HG03095 (cell line): ENCODE measurements at regions not wholly inside any gene's neighbourhood (a gene's known extent, or its start where the extent isn't known, plus 50 kb on each side); places are given as distances from the start of the nearest gene placed in this dataset.

Source experiments
- ATAC-seq: cut with Tn5 transposase; IDR thresholded peaks from one replicate; pipeline ENCODE4 v1.9.1; 2021; ENCODE audit warnings: moderate library complexity; ENCODE audit not compliant: unreplicated experiment

- no peak for ATAC-seq
These were observed 1349.6 kb upstream of the FLRT2 start for GRCh38 chr14:84180336-84180735.

- ATAC-seq: no peak
These were observed 1348.9 kb upstream of the FLRT2 start for GRCh38 chr14:84181072-84181471.

GRCh38 chr14:84195514-84195913, 1334.4 kb upstream of the FLRT2 start:
- ATAC-seq: no peak

DNA sequence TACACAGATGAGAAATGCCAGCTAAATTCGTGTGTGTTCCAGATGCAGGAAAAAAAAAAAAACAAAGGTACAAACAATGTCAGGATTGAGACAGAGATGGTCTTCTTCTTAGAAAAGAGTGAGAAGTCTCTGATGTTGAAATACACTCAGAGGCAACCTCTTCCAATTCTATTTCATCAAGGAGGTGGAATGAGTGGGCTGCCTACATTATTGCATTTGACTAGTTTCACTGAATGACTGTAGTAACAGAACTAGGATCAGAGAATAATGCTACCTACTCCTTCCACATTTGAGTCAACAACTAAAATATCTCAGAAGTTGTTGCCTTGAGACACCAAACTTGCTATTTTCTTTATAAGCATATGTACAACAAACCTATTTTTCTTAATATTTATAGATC, 1332.2 kb upstream of the FLRT2 start:
- ATAC-seq: no peak

GRCh38 chr14:84202486-84202885, 1327.5 kb upstream of the FLRT2 start:
- no peak for ATAC-seq

DNA sequence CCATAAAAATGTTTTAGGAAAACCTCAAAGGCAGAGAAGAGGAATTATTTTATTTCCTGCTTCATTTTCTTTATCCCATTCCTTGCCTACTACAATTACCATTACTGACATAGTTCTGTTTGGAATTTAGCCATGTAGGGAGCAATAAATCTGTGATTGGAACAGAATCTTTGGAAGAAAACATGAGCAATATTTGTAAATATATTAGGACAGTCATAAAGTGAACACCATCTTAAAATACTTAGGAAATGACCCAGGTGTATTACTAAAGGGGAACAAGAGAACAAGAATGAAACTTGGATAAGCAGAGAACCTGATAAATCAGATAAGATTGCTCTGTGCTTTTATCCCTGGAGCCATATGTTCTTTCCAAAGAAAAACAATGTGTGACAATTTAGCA, 1326.0 kb upstream of the FLRT2 start:
- ATAC-seq: no peak

- ATAC-seq: no peak
These were observed 1321.5 kb upstream of the FLRT2 start for GRCh38 chr14:84208451-84208850.

GRCh38 chr14:84209031-84209430, 1320.9 kb upstream of the FLRT2 start:
- ATAC-seq: no peak

DNA sequence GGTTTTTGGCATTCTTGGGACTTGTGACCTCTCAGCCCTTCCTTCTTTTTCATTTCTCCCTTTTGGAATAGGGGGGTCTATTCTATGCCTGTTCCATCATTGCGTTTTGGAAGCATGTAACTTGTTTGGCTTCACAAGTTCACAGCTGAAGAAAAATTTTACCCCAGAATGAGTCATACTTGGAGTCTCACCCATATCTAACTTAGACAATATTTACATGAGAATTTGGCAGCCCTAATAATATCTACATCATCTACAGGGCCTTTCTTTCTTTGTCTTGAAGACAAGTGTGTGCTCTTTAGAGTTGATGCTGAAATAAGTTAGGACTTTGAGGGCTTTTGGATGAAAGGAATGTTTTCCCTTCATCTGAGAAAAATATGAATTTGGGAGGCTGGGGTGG, 1312.9 kb upstream of the FLRT2 start:
- ATAC-seq: no peak

- no peak for ATAC-seq
These were observed 1304.7 kb upstream of the FLRT2 start for GRCh38 chr14:84225268-84225667.

- ATAC-seq: no peak
These were observed 1301.2 kb upstream of the FLRT2 start for GRCh38 chr14:84228702-84229101.

- ATAC-seq: no peak
These were observed 1295.7 kb upstream of the FLRT2 start for GRCh38 chr14:84234281-84234680.

- ATAC-seq: no peak
These were observed 1293.7 kb upstream of the FLRT2 start for GRCh38 chr14:84236290-84236689.

DNA sequence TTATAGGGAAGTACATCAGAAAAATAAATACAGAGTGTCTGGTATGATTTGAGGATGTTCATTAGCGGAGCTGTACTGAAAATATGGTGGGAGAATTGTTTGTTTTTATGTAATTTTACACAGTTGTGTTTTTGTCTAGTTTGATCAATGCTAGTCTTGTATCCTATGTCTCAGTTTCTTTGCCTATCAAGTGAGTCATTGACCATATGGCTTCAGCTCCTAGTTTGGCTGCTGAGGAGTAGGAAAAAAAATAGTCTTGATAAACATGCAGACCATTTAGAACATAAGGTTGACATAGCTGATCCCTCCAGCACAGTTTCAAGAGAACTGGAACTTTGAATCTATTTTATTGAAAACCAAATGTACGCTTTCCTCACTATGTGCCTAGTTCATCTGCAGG, 1292.1 kb upstream of the FLRT2 start:
- no peak for ATAC-seq

- ATAC-seq: no peak
These were observed 1282.3 kb upstream of the FLRT2 start for GRCh38 chr14:84247693-84248092.

- no peak for ATAC-seq
These were observed 1279.1 kb upstream of the FLRT2 start for GRCh38 chr14:84250893-84251292.

DNA sequence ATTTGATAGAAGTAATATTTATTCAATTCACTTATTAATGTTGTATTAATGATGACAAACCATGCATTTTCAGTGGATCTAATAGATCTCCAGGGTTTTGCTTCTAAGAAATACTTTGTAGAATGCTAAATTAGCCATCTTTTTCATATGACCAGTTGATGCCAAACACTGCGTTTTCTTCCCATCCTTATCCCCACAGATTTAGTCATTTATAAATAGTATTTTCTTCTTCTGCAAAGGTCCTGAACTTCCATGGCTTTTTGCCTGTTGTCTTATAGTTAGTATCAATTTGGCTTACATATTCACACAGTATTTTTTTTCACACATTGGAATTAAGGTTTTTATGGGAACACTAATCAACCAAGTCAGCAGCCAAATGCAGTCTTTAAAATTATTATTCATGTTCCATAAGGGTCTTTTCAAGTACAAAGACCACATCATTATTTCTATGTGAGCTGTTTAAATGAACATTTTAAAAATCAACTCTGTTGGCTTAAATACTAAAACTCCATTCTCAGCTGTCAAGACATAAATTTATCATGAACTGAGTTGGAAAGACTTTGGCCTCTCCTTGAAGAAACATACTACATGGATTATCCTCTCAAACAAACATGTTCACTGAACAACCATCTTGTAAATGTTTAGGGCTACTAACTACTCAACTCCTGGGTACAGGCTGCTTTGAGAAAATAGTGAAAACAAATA, 1278.4 kb upstream of the FLRT2 start:
- ATAC-seq: no peak

DNA sequence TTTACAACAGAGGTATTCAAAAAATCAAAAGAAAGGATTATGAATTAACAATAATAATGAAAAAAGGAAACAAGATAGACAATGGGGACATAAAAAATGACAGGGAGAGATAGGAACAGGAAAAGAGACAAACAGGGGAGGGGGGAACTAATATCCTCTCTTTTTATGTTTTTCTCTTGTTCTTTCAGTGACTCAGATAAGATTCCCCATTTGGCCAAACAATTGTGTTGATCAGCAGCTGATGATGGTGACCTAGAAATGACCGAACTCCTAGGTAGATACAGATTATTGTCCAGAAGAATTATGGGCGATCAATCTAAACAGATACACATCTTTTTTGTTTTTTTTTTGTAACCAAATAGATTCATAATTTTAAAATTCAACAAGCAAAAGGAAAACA, 1277.2 kb upstream of the FLRT2 start:
- ATAC-seq: no peak

GRCh38 chr14:84253326-84253725, 1276.6 kb upstream of the FLRT2 start:
- ATAC-seq: no peak

DNA sequence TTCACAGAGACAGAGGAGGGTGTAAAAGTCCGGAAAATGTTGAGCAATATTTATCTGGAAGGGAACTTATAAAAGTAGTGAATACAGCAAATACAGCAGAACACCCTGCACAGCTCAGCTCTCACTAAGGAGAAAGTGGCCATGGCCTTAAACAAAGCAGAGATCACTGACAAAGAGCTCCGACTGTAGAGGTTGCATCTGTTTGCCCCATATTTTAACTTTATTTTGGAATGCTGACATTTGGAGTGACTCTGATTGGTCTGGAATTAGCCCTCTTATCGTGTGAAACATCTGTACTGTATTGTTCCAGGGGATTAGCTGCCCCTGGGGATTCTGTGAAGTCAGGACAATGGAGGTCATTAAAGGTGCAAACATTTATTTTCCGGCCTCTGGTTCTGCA, 1275.7 kb upstream of the FLRT2 start:
- ATAC-seq: no peak

GRCh38 chr14:84262932-84263331, 1267.0 kb upstream of the FLRT2 start:
- no peak for ATAC-seq

- ATAC-seq: no peak
These were observed 1257.6 kb upstream of the FLRT2 start for GRCh38 chr14:84272290-84272721.

- ATAC-seq: no peak
These were observed 1256.8 kb upstream of the FLRT2 start for GRCh38 chr14:84273181-84273580.
